ENCODE measurements at regions not wholly inside any gene's neighbourhood (a gene's known extent, or its start where the extent isn't known, plus 50 kb on each side); places are given as distances from the start of the nearest gene placed in this dataset.

DNA sequence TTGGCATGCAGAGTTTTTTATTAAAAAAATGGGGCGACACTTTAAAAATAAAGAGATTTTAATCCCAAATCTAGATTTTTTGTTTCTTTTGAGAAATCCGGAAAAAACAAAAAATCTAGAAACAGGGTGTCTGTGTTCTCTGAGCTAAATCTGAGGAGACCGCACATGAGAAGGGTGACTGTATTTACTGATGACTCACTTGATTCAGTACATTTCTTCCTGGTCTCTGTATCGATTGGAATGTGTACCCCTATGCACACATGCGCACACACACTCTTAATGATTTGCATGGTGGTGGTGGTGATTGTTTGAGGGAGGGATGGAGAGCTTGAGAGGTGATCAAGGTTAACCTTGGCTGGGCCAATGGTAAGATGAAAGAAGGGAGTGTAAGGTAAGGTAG, 443.1 kb upstream of the THRB start:
- no peak for DNase-seq

DNA sequence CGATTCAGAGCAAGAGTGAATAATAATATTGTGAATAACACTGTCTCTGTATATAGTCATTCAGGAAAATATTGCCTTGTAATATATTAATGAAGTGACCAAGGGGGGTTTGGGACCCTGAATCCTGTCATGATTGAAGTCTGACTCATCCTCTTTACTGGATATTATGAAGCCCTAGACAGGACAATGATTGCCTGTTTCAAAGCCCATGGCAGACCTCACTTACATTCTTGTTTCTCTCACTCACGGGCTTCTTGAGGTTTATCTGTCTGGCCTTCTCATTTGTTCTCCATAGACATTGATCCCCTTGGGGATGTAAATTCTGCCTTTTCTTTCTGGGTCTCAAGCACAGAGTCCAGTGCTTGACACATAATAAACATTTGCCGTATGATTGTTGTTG, 449.3 kb upstream of the THRB start:
- no peak for DNase-seq

DNA sequence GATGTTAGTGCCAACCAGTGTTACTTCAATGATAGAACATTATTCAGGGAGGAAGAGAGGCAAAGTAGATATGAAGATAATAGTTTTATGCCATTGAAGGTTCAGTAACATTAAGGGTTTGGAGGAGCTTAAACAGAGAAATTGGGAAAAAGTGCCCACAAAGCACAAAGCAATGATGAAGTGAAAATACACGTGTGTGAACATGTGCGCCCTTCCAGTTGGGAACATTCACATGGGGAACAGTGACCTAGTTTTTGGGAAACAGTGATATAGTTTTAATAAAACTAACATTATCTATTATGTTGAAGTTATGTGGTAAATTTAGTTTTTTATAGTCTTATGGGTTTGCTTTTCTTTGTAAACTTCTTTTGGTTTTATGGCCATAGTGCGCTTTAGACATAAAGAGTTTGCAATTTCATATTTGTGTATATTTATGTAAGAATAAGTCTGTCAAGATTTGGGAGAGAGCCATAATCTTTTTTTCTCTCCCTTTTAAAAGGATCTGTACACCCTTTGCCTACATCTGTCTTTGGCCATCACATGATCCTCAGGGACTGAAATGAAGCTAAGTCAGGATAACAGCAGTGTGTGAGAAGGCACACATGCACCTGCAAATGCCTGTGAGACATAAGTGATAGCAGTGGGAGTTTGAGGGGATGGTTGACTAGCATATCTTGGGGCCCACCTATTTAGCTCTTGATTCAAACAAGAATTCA, 450.3 kb upstream of the THRB start:
- no peak for DNase-seq

DNA sequence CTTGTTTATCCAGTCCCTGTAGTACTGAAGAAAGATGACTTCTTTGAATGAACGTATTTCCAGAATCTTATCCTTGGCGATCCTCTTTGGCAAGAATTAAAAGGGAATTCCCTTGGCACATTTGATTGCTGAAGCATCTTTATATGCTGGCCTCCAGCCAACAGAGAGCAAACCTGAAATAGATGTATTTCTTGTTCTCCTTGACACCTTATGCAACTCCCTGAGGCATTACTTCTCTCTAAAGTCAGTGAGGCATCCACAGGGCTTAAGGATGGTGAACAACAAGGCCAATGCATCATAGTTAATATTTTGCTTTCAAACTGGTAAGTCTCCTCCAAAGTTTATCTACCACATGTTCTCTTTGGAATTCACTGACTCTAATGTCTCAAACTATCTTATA, 450.9 kb upstream of the THRB start:
- no peak for DNase-seq

DNA sequence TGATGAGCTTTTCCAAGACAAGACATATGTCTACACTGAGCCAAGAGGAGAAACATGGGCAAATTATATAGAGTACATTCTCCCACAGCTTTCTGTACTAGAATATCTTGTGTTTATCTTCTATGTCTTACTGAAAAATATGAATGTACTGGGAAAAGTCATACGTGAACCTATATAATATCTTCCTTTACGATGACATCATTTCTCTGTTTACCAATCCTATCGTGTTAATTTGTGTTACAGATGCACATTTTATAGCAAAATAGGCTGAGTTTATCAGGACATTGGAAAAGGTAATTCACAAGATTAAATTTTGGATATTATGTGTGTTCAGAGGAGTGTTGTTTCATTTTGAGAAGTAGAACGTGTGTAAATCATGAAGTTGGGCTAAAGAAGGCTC, 452.5 kb upstream of the THRB start:
- DNase-seq, result no peak

DNA sequence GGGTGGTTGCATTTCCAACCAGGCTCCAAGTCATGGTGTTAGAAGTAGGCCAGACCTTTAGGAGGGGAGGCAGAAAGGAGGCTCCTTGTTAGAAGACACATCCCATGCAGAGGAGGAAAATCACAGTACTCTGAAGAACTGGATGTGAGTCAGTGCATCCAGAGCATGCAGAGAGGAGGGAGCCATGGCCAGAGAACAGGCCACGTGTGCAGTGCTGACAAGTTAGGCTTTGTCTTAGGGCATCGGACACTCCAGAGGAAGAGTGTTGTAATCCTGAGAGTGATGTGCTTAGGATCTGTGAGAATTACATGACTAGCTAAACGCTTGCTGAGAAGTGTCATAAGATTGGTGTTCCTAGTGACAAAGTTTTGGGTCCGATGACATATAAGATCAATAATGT, 456.5 kb upstream of the THRB start:
- no peak for DNase-seq

DNA sequence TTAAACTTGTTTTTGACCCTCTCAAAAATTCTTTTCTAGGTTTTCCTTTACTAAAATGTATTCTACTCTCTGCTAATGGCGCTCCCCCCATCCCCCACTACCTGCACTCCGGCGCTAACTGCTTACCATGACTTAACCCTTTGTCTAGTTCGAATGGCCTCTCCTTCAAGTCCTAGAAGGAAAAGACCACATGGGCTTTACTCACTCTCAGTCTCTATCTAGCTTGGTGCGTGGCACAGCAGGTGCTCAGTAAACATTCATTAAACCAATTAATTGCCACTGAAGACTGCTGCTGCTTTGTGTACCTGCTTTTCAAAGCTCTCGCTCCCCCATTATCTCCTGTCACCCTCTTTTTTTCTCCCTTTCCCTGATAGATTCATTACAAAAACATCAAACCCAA, 457.7 kb upstream of the THRB start:
- no peak for DNase-seq

DNA sequence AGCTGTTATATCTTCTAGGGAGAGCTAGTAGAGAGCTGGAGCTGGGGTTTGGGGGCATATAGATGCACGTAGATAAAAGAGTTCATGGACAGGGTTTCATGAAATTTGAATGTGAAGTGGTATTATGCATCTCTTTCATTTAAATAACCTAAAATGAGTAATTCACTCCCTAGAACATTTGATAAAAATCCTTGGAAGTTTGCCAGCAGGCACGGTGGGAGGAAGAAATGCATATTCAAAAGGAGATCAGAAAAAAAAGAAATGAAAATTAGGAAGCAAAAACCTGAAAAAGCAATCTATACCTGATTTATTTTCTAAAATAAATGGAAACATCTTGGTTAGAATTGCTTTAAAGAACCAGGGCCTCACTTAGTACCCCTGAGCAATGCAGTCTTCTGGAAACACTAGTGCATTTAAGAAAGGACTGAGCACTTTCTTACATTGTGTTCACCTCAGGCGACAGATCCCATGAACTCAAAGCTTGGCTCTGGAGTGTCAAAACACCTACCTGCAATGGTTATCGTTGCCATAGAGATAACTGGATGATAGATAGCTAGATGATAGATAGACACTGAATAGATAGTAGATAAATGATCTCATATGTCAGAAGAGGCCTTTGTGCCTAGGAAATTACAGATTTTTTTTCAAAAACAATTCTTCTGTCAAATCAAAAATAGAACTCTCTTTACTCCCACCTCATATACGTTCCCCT, 458.6 kb upstream of the THRB start:
- no peak for DNase-seq

DNA sequence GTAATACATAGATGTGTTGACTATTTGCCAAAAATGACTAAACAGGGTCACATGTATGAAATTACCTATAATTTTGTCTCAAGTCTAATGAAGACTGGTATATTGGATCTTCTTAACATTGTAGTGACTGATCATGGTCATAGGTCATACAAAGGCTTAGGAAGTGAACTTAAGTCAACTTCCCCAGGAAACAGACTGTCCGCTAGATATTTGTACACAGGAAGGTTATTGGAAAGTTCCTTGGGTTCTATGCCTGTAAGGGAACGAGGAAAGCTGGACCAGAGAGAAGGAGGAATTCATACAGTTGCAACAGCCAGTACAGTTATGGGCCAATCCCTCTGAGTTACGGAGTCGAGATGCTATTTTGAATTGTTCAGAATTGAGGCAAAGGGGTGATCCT, 462.0 kb upstream of the THRB start:
- DNase-seq, result no peak

DNA sequence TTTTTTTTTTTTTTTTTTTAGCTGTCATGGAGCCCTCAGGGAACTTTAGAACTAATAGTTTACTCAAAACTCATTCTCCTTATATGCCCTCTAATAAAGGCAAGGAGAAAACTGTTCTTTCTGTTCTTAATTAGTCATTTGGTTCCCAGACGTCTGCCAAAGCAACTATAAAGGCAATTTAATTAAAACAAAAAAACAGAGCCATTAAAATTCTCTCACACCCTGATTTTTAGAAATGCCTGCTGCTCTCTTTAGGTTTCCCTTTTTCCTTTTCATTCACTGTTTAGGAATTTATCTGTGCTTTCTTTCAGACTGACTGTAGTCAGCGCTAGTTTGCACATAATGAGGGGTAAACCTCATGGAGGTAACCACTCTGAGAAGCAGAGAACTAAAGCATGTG, 463.6 kb upstream of the THRB start:
- no peak for DNase-seq

DNA sequence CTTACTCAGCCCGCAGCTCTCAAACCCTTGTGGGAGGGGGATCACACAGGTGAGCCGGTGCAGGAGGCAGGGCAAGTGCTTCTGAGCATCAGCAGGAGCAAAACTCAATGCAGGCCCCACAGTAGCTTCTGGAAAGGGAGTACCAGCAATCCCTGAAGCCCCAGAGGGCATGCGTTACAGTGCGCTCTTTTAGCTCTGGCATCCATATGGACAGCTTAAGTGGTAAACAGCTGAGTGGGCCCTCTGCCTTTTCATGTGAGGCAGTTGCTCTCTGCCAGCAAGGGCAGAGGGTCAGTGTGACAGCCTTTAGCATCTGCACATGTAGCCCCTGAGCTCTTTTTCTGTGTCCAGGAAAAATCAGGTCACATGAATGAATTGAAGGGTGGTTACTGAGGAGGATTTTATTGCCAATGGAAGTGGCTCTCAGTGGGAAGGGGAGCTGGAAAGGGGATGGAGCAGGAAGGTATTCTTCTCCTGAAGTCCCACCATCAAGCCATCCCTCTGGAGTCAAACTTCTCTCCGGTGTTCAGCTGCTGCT, 464.3 kb upstream of the THRB start:
- DNase-seq, result no peak

DNA sequence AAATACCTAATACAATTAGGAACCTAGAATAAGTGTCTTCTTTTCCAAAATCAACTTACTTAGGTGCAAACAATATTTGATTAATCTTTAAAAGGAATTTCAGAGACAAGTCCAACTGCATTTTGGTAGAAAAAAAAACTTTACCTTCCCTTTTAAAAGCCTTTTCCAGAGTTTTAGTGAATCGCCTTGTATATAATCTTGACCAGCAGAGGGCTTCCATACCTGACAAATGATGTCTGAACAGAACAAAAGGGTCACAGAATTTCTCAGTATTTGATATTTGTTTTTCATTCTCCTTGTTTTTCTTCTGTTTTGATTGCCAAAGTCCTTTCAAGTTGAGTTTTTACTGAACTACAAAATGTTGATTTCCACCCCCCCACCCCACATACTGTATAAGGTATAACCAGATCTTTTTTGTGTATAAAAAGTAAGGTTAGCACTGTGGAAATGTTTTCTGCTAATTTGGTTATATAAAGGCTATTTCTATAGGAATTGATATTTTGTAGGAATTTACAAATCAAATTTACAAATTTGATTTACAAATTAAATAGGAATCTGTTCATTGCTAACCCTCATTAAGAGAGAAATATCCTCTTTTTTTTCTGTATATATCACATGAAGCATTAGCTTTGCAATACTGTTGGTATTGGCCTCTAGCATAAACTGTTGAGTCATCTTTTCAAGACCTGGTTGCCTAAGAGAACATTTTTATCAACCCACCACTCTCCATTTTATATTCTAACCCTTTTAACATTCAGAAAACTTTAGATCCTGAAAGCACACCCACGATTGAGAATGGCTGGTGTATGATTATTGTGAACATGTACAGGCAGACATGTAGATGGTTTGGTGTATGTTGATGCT, 464.1 kb upstream of the RARB start:
- DNase-seq, result no peak

DNA sequence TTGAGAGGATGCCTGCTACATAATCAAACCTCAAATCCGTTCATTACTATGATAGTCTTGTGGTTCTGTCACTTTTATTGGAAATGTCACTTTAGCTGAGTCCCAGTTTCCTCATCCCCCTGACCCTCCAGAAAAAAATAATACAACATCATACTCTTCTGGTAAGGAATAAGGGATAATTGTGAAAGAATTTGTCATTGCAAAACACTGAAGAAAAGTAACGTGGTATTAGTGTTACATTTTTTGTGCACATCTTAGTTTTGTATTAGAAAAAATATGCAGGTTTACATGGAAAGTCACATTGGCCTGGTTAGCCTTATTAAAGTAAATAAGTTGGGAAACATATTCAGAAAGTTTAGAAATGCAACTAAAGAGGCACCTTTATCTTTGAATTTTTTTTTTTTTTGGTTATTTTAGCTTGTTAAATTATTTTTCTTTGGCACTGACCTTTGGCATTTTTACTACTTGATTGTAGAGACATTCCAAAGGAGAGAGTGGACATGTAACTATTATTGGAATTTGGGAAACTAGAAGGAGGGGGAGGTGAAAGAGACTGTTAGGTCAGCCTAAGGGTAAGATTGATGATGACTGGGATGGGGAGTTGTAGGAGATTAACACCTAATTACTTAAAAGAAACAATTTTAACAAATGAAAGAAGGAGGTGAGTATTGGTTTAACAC, 462.2 kb upstream of the RARB start:
- no peak for DNase-seq

DNA sequence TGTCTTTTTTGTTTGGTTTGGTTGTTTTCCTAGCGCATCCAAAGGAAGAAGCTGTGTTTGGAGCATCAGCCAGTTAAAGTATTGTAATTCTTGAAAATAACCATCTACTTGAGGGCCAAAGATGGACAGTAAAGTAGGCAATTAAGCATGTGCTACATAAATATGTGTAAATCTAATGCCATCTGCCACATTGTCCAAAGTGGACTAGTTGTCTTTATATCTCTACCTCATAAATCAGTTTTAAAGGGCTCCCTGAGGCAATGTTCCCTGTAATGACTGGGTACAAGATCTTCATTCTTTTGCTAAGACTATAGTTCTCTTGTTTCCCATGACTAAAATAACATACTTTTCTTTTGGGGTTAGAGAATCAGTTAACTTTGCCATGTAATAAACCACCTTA, 460.0 kb upstream of the RARB start:
- no peak for DNase-seq

DNA sequence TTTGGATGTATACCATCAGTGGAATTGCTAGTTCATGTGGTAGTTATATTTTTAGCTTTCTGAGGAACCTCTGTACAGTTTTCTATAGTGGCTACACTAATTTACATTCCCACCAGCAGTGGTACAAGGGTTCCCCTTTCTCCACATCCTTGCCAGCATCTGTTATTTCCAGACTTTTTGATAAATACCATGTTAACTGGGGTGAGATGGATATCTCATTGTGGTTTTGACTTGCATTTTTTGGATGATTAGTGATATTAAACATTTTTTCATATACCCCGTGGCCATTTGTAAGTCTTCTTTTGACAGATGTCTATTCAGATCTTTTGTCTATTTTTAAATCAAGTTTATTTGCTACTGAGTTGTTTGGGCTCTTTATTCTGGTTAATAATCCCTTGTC, 455.6 kb upstream of the RARB start:
- DNase-seq, result no peak

DNA sequence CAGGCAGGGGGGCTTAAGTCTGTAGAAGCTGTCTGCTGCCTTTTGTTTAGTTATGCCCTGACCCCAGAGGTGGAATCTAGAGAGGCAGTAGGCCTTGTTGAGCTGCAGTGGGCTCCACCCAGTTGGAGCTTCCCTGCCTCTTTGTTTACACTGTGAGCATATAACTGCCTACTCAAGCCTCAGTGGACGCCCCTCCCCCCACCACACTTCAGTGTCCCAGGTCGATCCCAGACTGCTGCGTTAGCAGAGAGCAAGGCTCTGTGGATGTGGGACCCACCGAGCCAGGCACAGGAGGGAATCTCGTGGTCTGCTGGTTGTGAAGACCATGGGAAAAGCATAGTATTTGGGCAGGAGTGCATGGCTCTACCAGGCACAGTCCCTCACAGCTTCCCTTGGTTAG, 446.8 kb upstream of the RARB start:
- DNase-seq, result no peak

DNA sequence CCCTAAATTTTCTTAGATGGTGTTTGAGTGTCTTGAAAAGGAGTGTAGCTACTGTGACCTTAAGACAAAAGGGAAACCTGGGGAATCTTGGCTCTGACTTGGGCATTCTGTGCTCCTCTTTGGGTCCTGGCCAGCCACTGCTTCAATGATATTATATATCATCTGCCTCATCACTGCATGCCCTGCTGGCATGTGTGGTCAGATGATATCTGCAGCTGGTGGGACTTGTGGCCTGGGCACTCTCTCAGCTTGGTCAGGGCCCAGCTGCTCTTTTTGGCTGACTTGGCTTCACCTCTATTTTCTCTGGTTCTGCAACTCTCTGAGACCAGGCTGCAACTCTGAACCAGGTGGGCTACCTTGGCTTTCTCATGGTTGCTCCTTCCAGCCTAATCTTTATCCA, 446.1 kb upstream of the RARB start:
- DNase-seq, result no peak

DNA sequence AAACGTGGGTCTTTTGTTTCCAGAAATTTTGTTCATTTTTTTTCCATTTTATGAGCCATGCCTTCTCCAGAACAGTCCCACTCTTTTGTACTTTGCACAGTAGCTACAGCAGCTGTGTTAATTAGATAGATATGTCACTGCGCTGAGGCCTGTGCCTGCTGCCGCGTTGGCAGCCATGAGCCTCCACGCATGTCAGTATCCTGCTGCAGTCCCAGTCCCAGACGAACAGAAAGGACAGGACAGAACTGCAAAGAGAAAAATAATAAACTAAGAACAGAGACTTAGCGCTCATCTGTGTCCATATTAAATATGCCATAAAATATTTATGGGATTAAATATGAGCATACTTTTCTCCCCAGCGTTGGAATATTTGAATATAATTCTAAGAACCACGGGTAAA, 442.4 kb upstream of the RARB start:
- no peak for DNase-seq

DNA sequence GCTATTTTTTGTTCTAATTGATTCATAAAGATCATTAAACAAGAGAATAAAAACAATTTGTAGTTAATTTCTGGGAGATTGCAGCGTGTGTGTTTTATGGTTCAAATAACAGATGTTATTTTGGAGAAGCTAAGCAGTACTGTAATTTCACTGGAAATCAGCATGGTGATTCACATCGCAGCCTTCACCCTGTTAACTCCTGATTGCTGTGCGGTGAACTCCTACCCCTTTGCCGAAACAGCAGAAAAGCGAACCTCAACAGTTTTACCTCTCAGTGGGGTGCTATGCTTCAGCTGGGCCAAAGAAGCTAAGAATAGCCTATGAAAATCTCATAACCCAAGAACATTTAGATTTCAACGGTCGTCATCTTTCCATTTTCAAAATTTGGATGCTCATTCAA, 441.5 kb upstream of the RARB start:
- no peak for DNase-seq

DNA sequence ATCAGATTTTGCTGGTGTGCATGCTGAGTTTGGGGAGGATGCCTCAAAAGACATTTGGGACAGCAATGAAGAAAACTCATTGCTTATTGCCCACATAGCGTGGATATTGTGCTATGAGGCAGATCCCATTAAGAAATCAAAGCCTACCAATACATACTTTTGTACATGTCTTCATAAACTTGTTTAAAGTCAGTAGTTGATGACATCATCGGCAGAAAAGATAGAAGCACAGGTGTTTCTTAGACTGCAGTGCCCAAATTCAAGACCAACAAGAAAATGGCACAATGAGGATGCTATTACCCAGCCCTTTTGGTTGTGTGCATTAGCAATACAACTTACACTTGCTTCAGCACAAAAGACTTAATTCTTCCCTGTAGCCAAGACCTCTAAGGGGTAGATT, 428.7 kb upstream of the RARB start:
- DNase-seq, result no peak

DNA sequence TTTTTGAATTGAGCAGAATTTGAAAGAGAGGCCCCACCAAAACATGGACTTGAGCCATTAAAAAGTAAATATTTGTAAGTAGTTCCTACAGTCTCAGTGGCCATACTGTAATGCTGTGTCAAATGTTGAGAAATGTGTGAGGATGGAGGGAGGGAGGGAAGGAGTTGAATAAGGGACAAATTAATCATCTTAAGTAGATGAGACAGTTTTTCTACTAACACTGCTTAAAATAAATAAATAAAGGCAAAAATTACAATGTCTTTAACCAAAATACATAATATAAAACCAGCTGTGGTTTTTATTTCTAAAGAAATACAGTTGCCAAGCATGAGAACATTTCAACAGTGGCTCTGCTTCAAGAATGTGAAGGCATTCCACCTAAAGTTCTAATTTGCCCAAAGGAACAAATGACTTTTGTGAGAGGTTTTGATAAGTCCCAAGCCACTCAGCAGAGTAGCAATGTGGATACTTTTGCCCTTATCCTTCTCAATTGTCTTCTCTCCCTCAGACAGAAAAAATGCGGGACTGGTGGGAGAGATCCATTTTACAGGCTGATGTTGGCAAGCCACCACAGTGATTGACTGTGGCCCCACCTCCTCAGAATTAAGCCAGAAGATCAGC, 427.0 kb upstream of the RARB start:
- no peak for DNase-seq

DNA sequence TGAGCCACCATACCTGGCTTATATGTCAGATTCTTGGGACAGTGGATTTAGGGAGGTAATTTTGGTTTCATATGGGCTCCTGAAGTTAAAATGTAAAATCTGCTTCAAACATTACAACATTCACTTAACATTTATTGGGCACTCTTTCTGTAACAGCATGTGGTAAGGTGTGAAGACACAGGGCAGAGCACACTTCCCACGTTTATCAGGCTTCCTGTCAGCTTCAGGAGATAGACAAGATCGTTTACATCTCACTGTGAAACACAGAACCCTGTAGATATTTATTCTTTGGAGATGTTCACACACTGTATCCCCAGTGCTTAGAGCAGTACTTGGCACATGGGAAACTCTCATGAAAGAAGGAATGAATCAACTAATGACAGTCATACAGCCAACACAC, 426.0 kb upstream of the RARB start:
- DNase-seq, result no peak
